Upper lobe of left lung (tissue), 4 donors: ENCODE measurements at regions not wholly inside any gene's neighbourhood (a gene's known extent, or its start where the extent isn't known, plus 50 kb on each side); places are given as distances from the start of the nearest gene placed in this dataset.

Source experiments
- EP300 ChIP-seq, 4 donors: sonication (generic); formaldehyde crosslinking; IDR thresholded peaks; one replicate each; pipeline ENCODE4 v1.5.1; 2017; ENCODE audit warnings: antibody characterized with exemption in 4 of 4, control low read depth in 2 of 4
- TF ChIP-seq, protein P1 (sequence below), 6 experiments: fragments of 450-650 bp in 4 of 6; fragments of 200-600 bp in 2 of 6; sonication (generic) in 2 of 6; IDR thresholded peaks; one replicate each; pipeline ENCODE4 v1.5.1; 2016 to 2019; ENCODE audit warnings: antibody characterized with exemption in 6 of 6

GRCh38 chr22:44633647-44634046, 68.4 kb upstream of the PRR5 start:
- TF ChIP-seq, protein P1, sequence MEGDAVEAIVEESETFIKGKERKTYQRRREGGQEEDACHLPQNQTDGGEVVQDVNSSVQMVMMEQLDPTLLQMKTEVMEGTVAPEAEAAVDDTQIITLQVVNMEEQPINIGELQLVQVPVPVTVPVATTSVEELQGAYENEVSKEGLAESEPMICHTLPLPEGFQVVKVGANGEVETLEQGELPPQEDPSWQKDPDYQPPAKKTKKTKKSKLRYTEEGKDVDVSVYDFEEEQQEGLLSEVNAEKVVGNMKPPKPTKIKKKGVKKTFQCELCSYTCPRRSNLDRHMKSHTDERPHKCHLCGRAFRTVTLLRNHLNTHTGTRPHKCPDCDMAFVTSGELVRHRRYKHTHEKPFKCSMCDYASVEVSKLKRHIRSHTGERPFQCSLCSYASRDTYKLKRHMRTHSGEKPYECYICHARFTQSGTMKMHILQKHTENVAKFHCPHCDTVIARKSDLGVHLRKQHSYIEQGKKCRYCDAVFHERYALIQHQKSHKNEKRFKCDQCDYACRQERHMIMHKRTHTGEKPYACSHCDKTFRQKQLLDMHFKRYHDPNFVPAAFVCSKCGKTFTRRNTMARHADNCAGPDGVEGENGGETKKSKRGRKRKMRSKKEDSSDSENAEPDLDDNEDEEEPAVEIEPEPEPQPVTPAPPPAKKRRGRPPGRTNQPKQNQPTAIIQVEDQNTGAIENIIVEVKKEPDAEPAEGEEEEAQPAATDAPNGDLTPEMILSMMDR (IDR thresholded peaks at IDR 0.05): no peak
- no peak for TF ChIP-seq EP300 (IDR thresholded peaks at IDR 0.05)
